Fibroblast of mammary gland (primary cell): ENCODE measurements at regions not wholly inside any gene's neighbourhood (a gene's known extent, or its start where the extent isn't known, plus 50 kb on each side); places are given as distances from the start of the nearest gene placed in this dataset.
"Not testable (repeated sequence)": the region's sequence is repeated elsewhere in the genome, so short reads cannot be mapped to it uniquely, and the experiment has no call there.

Source experiments
- DNase-seq: peaks from one replicate; pipeline ENCODE4 v3.0.0-alpha.2; 2010; ENCODE audit warnings: low read depth
- H3K4me3 ChIP-seq: 2 replicates; pipeline ENCODE4 v1.5.1; 2011; ENCODE audit warnings: low read depth, mild to moderate bottlenecking, low read length, moderate library complexity; ENCODE audit not compliant: control insufficient read depth
- TF ChIP-seq, protein P1 (sequence below): conservative IDR thresholded peaks from 2 replicates; pipeline ENCODE4 v1.5.1; 2011; ENCODE audit warnings: low read depth, low read length, inconsistent platforms; ENCODE audit not compliant: control insufficient read depth, insufficient read depth

- TF ChIP-seq, protein P1, sequence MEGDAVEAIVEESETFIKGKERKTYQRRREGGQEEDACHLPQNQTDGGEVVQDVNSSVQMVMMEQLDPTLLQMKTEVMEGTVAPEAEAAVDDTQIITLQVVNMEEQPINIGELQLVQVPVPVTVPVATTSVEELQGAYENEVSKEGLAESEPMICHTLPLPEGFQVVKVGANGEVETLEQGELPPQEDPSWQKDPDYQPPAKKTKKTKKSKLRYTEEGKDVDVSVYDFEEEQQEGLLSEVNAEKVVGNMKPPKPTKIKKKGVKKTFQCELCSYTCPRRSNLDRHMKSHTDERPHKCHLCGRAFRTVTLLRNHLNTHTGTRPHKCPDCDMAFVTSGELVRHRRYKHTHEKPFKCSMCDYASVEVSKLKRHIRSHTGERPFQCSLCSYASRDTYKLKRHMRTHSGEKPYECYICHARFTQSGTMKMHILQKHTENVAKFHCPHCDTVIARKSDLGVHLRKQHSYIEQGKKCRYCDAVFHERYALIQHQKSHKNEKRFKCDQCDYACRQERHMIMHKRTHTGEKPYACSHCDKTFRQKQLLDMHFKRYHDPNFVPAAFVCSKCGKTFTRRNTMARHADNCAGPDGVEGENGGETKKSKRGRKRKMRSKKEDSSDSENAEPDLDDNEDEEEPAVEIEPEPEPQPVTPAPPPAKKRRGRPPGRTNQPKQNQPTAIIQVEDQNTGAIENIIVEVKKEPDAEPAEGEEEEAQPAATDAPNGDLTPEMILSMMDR: no peak
- H3K4me3 ChIP-seq: no peak overlapping the region
- no peak for DNase-seq
Observed at GRCh38 chr13:80157261-80157932, 183.5 kb downstream of the SPRY2 start.

DNA sequence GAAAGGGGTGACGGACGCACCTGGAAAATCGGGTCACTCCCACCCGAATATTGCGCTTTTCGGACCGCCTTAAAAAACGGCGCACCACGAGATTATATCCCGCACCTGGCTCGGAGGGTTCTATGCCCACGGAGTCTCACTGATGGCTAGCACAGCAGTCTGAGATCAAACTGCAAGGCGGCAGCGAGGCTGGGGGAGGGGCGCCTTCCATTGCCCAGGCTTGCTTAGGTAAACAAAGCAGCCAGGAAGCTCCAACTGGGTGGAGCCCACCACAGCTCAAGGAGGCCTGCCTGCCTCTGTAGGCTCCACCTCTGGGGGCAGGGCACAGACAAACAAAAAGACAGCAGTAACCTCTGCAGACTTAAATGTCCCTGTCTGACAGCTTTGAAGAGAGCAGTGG lies 188.8 kb downstream of the SPRY2 start:
- DNase-seq, H3K4me3 ChIP-seq: not testable (repeated sequence)

- H3K4me3 ChIP-seq: no peak overlapping the region
- no peak for DNase-seq
- TF ChIP-seq, protein P1: no peak
Observed at GRCh38 chr13:80151016-80151415, 189.9 kb downstream of the SPRY2 start.

GRCh38 chr13:80149736-80150135 lies 191.2 kb downstream of the SPRY2 start:
- no peak overlapping the region for H3K4me3 ChIP-seq
- TF ChIP-seq, protein P1: no peak
- no peak for DNase-seq

DNA sequence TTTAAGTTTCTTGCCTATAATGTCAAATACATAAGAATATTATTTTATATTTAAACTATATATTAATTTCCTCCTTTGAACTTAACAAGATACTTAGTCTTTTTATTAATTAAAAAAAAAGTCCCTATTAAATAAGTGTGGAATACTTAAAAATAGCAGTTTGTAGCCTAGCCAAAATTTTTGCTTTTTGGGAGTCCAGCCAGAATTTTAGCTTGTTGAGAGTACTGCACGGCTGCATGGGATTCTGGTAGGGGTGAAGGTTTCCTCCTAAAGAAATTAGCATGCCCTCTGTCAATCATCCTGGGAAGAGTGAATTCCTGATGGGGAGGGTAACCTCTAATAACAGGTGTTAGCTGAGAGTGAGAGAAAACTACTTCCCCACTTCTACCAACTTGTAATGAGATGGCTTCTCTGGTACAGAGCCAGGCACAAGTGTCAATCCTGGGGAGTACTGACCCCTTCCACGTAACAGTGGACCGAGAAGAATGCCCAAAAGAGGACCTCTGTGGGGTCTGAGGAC lies 195.7 kb downstream of the SPRY2 start:
- no peak overlapping the region for H3K4me3 ChIP-seq
- DNase-seq: no peak
- TF ChIP-seq, protein P1: no peak

DNA sequence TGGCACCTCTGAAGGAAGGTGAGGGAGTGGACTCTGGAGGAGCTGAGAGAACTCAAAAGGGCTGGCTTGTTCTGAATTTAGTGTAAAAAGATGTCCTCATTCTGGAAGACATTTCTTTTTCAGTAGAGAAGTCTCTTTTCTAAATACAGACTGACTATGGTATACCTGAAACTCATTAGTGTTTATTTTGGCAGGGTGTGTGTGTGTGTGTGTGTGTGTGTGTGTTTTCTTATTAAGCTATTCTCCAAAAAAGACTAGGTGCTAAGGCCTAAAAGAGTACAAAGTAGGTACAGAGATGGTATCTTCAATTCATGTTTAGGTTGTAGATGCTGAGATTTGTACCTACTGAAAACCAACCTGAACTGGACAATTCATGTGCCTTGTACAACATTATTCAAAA lies 196.4 kb downstream of the SPRY2 start:
- no peak overlapping the region for H3K4me3 ChIP-seq
- DNase-seq: no peak
- TF ChIP-seq, protein P1: no peak

GRCh38 chr13:80141123-80141849 lies 199.6 kb downstream of the SPRY2 start:
- no peak overlapping the region for H3K4me3 ChIP-seq
- TF ChIP-seq, protein P1: no peak
- peak; percentile 76 for DNase-seq
